Activated CD4-positive, alpha-beta T cell treated with anti-CD3 and anti-CD28 coated beads, Interleukin-2, amount 50 U/mL, for 48 hours (primary cell): ENCODE measurements at regions not wholly inside any gene's neighbourhood (a gene's known extent, or its start where the extent isn't known, plus 50 kb on each side); places are given as distances from the start of the nearest gene placed in this dataset.

ENCODE experiments used
- DNase-seq, 2 experiments: peaks; one replicate each; pipeline ENCODE4 v3.0.0-alpha.2; 2020

DNA sequence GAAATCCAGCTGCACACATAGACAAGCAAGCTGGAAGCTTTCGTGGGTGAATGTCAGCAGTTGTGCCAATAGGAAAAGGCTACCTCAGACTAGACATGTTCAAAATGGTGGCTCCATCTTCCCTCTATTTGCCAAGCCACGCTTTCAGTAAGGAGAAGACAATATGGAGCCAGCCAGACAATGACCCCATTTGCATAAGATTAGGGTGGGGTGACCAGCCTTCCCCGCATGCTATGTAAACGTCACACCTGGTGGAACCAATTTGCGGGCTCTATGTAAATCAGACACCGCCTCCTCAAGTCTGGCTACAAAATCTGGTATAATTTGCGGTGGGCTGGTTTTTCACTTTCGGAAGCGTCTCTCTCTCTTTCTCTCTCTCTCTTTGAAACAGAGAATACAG is 297.4 kb upstream of the PCDH15 start:
- DNase-seq = no peak

DNA sequence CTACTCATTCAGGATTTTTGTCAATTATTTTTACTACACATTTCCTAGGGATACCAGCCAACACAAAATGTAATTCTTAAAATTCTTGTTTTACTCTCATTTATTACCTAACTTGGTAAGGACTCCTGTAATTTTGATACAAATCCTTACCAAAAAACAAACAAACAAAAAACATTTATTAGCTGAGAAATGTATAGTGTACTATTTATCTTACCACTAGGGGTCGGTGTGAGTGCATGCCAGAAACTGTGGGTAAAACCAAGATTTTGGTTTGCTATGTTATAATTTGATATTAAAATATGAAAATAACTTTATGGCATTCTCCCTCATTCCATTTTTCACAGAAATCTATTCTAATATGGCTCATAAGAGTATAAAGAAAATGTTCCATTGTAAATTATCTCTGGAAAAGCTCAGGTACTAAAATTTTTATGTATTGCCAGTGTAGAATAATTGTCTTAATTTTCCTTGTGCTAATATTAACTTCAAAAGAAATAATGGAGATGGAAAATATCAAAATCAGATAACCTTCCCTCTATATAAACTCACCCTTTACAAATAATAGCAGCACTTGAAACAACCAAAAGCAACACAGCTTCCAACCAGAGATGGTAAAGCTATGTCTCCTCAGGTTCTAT is 290.8 kb upstream of the PCDH15 start:
- no peak for DNase-seq

DNA sequence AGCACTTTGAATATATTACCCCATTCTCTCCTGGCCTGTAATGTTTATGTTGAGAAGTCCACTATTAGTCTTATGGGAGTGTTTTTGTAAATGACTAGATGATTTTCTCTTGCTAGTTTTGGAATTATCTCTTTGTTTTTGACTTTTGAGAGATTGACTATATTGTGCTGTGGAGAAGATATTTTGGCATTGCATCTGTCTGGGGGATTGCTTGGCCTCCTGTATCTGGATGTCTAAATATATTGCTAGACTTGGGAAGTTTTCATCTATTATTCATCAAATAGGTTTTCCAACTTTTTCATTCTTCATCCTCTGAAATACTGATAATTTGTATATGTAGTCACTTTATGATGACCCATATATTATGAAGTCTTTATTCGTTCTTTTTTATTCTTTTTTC is 277.1 kb upstream of the PCDH15 start:
- DNase-seq = no peak

DNA sequence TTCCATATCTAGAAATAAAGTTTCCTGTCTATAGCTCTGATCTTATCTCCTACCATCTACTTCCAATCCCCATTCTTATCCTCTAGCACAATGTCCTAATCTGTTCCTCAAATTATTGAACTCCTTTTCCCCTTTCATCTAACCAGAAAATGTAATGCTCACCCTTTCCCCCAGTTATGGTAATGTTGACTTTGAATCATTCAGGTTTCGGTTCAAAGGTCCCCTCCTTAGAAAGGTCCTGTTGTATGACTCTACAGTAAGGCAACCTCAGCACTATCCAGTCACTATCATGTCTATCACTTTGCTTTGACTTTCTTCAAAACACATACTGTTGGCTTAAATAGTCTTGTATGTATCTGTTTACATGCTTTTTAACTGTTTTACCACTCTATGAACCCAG is 264.2 kb upstream of the PCDH15 start:
- no peak for DNase-seq

DNA sequence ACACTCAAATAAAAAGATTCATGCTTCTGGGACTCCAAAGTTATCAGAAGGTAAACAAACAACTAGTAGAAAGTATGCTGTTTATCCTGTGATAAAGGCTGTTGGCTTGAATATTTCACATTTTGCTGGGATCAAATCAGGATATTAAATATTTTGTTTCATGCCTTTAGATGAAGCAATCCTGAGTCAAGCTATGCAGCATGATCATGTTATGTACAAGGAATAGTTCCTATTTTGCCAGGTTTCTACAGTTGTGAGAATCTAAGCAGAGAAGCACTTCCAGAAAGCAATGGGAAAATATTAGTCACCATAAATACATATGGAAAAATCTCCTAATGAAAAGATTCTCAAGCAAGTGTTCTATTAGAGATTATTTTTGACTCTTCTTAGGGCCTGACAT is 262.8 kb upstream of the PCDH15 start:
- DNase-seq = no peak

DNA sequence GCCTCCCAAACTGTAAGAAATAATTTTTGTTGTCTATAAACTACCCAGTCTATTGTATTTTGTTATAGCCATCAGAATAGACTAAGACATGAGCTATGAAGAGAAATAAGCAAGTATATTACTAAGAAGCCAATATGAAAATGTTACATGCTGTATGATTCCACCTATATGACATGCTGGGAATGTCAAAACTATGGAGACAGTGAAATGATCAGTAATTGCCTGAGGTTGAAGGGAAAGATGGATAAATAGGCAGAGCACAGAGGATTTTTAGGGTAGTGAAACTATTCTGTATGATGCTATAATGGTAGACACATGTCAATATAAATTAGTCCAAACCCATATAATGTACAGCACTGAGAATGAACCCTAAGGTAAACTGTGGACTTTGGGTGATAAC is 261.3 kb upstream of the PCDH15 start:
- DNase-seq = no peak

DNA sequence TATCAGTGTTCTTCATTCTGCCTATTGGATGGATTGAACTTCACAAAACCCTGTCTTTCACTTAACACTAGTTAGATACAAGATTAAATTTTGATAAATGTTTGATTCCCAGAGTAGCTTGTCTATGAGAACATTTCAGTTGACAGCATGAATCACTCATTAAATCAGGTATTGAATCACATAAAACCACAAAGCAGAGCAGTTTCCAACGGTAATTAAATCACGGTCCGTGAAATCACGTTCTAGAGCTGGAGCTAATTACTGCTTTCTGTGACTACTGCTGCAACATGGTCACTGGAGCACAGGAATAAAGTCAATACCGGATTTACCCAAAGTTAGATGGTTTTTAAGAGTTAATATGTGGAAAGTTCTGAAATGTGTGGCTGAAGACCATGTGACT is 257.8 kb upstream of the PCDH15 start:
- DNase-seq = no peak

DNA sequence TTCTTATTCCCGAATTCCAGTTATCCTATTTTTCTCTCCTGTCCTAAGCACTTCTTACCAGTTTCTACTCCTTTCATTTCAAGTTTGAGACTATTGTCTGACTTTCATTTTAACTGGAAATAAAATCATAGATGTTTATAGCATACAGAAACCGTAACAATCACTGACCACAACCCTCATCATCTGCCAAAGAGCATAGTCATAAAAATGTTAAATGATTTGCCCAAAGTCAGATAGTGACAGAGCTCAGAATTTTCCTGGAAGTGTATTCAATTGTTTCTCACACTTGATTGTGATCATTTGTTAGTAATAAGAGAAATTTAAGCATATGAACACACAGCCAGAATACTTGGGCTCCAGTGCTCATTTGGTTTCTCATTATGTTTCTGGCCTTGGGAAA is 250.5 kb upstream of the PCDH15 start:
- no peak for DNase-seq

DNA sequence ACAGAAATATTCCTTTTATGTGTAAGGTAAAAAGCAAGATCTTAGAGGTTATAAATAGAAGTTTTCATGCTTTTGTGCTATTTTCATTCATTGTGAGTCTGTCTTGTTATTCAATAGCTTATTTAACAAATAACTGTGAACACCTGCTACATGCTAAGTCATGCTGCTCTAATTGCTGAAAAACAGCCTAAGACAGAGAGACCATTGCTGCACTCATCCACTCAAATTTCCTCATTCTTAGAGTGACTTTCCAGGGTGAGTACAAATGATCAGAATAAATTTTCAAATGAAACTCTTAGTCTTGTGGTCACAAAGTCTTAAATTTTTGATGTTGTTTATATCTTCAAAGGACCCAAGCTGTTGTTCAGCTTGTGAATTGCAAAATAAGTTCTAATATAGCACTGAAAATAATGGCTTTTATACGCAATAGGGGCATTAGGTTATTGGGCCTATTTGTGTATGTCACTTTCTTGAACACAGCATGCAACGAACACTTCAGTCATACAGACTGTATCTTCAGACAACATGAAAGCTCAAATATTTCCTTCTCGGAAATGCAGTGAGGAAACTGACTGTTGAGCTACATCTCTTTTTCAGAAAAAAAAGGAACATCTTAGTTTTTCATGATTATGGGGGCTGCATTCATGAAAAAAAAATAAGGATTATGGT is 247.9 kb upstream of the PCDH15 start:
- no peak for DNase-seq

DNA sequence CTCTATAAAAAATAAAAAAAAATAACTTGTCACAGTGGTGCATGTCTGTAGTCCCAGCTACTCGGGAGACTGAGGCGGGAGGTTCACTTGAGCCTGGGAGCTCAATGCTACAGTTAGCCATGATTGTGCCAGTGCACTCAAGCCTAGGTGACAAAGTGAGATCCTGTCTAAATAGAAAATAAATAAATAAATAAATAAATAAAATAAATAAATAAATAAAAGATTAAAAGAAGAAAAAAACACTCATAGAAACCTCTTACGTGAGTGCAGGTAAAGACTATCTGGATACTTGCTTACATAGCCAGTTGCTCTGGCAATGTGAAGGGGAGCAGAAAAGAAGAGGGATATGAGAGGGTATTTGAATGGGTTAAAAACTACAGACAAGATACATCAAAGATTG is 242.5 kb upstream of the PCDH15 start:
- no peak for DNase-seq

DNA sequence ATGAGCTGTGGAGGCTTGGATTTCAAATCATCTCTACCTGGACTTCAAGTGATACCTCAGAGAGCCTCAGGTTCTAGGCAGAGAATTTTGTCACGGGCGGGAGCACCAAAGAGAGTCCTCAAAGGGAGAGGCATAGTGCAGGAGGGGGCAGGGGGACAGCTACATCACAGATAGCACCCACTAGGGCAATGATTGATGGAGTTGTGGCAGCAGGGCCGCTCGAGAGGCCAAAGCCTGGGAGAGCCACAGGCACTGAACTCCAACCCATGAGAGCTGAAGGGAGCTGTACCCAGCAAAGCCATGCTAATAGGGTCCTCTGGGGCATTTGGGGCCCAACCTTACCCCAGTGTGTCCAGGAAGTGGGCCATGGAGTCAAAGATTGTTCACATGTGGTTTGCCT is 232.0 kb upstream of the PCDH15 start:
- DNase-seq = no peak

DNA sequence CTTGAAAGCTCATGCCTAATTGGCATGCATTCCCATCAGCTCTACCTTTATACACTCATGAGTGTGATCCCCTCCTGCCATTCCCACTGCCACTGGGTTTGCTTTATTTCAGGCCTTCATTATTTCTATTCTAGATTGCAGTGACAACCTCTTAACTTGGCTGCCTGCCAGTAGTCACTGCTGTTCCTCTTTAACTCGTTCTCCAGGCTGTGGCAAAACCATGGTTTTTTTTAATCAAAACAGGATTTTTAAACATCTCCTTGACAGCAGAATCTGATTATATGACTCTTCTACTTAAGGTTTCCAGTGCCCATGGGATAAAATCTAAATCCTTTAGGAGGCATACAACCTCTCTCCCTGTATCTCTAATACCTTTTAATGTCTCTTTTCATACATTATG is 223.7 kb upstream of the PCDH15 start:
- DNase-seq = no peak

DNA sequence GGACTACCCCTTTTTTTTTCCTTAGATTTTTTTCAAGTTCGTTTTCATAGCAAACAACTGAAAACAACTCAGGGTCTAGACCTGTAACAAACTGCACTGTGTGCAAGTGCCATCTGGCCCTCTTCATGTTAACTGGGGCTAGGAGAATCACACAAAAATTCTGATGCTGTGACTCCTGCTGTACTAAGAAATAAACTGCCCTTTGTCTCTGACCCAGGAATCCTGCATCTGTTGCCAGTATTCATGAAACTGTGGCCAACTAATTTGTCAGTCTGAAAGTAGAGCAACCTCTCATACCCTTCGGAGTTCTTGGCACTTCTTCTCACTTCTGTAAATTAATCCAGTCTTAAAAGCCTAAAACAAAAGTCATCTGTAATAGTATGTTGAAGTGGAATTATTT is 218.4 kb upstream of the PCDH15 start:
- DNase-seq = no peak

DNA sequence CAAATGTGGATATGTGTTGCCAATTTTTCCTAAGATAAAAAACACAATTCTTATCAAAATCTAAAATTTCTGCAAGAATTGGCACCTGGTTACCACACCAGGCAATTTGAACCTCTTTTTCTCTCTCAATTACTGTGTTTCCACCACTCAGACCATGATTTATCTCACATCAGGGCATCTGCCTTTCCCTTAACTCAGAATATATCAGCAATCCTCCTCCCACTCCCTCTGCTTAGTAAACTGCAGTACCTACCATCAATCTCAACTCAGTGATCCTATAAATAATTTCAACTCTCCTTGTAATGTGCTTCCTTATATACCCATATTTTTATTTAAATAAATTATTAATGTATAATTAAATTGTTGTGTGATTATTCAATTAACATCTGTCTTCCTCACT is 212.3 kb upstream of the PCDH15 start:
- no peak for DNase-seq

DNA sequence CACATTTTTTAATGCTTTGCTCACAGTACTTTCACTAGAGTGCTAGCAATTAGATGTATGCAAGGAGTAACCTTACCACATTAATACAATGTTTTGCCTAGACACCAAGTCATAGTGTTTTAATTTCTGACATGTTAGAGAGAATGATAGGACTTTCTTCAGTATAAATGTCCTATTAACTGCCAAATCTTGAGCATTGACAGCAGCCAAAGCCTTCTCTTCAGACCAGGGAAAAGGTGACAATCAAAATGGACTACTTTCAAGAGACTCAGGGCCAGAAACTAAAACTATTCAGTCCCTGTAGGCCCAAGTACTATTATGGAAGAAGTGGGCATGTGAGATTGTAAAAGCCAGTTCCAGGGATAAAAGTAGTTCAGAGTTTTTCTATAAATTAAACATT is 201.4 kb upstream of the PCDH15 start:
- no peak for DNase-seq

DNA sequence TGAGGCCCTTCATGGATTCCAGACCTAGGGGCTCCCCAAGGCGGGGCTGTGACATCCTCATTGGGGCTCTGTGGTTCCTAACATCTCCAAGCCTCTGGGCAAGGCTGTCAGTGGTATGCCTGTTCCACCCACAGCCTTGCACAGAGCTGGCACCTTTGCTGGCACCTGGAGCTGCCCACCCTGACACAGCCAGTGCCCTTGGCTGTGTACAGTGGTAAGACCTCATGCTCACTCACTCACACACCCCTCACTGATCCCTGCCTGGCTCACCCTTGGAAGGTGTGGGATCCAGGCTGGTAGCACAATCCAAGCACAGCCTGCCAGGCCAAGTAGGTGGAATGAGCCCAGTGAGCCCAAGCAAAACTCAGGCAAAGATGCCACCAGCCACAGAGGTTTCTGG is 200.4 kb upstream of the PCDH15 start:
- no peak for DNase-seq

DNA sequence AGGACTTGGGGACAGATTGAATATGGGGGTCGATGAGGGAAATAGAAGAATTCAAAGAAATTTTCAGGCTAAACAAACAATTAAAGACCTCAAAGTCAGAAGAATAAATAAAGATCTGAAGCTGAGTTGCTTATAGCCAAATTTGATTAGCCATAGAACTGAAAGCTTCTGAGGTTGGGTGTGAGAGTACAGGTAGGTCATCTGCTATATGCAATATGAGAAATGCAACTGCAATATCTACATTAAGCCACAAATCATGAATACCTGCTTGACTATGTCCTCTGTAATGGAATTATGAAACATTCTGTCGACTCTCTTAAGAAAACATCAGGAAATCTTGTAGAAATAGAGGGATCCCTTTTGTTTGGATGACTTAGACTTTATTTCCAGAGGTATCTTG is 192.1 kb upstream of the PCDH15 start:
- no peak for DNase-seq

DNA sequence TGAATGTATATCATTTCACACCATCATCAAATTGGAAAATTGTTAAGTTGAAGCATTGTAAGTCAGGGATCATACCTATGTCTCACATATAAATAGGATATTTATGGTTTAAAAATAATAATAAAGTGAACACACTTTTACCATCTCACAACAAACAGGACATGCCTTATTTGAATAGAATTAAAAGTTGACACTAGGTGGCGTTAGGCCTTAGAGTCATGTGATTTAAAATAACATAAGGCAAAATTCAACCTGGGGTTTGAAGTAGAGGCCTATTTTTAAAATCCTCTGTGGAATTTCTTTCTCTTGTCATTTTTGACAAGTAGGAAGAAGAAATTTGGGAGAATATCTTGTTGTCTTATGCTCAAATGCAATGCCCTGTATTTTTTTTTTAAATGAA is 184.7 kb upstream of the PCDH15 start:
- no peak for DNase-seq

DNA sequence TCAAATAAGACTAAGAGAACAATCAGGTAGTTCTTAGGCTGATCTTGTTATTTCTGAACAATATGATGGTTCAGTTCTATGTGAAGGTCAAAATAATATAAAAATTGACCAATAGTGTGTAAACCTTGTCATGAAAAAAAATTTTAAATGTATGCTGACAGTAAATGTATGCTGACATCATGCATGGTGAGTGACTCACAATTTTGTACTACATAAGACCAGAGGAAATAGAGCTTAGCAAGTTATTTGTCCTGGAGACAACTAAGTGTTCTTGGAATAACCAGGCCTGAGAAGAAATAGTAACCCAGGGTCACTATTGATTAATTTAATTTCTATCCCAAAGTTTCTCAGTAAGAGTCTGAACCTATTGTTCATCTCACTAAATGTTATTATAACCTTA is 182.2 kb upstream of the PCDH15 start:
- DNase-seq = no peak

DNA sequence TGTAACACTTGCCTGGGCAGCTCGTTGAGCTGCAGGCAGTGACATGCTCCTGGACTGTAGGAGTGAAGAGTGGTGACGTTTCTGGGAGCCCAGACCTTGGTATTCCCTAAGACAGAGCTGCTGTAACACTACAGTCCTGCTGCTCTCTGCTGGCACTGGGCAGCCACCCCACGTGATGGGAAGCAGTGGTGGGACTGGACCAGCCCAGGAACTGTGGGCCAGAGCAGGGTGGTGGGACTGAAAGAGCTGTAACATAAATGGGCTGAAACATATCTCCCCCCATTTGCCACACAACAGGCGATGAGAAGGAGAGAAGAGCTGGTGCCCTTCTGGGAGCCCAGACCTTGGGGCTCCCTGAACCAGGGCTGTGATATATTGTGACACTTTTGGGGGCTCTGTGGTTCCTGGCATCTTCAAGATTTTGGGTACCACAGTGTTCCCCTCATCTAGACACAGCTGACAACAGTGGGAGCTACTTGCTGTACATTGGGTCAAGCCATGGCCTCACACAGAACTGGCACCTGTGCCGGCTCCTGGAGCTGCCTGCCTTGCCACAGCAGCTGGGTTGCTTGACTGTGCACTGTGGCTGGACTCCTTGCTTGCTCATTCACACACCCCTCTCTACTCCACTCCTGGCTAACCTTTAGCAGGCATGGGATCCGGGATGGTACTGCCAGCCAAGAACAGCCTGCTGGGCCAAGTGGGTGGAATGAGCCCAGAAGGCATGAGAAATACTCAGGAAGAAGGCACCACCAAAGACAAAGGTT is 161.3 kb upstream of the PCDH15 start:
- no peak for DNase-seq

DNA sequence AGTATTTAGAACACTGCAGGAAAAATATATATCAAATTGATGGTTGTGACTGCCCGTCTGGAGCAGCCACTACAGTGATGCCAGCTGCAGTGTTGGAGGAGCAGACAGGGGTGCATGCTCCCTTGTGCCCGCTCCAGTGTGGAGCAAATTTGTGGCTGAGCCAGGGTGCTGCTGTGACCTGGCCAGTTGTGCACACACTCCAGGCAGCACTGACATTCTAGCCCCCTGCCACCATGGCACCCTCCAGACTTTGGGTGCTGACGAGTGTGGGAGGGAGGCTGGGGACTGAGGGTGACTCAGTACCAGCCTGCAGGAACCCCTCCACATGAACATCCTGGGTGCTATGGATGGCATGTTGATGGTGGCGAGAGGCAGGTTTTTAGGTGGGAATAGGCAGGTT is 160.0 kb upstream of the PCDH15 start:
- DNase-seq = no peak

DNA sequence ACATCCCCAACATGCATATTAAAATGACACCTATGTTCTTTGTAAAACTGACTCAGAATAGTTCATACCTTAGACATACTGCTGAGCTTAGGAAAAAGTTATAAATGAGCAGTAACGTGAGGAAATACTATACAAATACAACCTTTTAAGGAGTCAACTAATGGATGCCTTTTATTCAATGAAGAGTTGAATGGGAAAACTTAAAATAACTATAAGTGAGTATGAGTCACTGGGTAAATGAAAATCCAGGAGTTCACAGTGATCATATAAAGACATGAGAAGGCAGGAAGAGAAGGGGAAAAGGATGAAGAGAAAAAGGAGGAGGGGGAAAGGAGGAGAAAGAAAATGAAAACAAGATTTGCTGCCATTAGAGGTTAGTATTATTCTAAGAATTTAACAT is 157.8 kb upstream of the PCDH15 start:
- no peak for DNase-seq

DNA sequence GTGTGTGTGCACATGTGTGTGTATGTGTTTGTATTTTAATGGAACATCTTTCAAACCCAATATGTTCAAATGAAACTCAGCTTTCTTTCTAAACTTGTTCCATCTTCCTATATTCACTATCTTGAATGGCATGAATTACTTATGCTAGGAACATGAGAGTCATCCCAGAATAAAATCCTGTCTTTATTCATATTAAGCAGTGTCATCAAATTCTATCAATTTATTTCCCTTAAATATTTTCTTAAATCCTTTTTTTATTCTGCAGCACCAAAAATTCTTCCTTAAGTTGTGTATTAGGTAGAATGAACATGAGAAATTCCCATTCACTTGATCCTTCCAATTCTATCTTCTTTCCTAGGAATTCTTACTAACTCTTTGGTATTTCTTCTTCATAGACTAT is 146.6 kb upstream of the PCDH15 start:
- DNase-seq = no peak

DNA sequence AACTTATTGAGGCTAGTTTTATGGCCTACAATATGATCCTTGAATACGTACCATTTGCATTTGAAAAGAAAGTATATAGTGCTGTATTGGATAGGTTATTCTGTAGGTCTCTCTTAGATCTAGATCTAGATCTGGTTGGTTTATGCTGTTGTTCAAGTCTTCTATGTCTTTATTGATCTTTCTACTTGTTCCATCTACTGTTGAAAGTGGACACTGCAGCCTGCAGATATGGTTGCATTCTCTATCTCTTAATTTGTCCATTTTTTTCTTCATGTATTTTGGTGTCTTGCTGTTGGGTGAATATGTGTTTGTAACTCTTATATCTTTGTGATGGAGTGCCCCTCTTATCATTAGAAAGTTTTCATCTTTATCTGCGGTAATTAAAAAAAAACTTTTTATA is 139.4 kb upstream of the PCDH15 start:
- no peak for DNase-seq

DNA sequence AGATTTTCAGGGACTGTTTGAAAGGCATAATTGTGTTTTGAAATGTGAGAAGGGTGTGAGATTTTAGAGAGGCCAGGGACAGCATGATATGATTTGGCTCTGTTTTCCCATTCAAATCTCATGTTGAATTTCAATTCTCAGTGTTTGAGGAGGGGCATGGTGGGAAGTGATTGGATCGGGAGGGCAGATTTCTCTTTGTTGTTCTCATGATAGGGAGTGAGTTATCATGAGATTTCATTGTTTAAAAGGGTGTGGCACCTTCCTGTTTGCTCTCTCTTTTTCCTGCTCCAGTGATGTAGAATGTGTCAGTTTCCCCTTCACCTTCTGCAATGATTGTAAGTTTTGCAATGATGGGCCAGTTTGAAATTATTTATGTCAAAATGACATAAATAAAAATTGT is 113.0 kb upstream of the PCDH15 start:
- no peak for DNase-seq
